ELR (cell line): ENCODE measurements at regions not wholly inside any gene's neighbourhood (a gene's known extent, or its start where the extent isn't known, plus 50 kb on each side); places are given as distances from the start of the nearest gene placed in this dataset.

Experiments
- DNase-seq: peaks from one replicate; pipeline ENCODE4 v3.0.0-alpha.2; 2015; ENCODE audit warnings: low read depth

DNA sequence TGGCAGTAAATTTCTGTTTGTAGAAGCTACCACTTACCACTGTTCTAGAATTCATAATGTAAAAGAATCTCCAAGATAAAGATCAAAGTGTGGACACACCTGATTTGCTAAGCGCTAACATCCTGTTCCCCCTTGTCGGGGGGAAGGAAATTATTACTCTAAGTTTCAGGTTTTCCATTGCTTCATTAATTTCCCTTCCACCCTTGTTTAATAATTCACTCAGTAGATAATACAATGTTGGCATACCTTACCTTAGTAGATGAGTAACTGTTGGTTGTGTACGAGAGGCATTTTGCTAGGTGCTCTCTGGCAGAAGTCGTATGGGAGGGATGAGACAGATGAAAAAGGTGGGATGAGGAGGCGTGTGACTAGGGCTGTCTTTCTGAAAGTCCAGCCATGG lies 641.2 kb upstream of the ARRDC4 start:
- no peak for DNase-seq

DNA sequence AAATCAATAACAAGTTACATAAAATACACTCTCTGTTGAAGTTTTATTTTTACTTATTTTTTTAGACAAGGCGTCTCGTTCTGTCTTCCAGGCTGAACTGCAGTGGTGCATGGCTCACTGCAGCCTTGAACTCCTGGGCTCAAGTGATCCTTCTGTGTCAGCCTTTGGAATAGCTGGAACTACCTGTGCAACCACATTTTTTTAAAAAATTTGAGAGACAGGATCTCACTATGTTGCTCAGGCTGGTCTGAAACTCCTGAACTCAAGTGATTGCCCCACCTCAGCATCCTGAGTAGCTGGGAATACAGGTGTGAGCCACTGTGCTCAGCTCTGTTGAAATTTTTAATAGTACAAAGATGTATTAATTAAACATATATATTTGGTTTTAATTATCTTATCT lies 614.3 kb upstream of the ARRDC4 start:
- DNase-seq = no peak

GRCh38 chr15:97350813-97351212 lies 609.7 kb upstream of the ARRDC4 start:
- DNase-seq = no peak

DNA sequence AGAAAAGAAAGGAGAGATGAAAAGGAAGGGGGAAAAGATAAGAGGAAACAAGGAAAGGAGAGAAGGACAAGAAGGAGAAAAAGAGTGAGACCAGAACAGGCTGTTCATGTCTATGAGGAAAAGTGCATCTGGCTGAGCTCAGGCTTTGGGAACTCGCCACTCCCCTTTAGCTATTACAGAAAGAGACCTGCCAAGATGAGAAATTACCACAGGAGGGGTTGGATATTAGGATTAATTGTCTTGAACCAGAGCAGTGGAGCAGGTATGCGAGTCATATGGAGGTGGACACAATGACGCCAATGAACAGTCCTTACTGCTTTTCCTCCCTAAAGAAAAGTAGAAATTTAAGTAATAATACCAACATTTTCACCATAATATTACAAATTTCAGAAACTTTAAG lies 577.0 kb upstream of the ARRDC4 start:
- DNase-seq = no peak

- peak; percentile 0 for DNase-seq
These were observed 573.6 kb upstream of the ARRDC4 start for GRCh38 chr15:97386940-97387339.

GRCh38 chr15:97401195-97401594 lies 559.3 kb upstream of the ARRDC4 start:
- no peak for DNase-seq

DNA sequence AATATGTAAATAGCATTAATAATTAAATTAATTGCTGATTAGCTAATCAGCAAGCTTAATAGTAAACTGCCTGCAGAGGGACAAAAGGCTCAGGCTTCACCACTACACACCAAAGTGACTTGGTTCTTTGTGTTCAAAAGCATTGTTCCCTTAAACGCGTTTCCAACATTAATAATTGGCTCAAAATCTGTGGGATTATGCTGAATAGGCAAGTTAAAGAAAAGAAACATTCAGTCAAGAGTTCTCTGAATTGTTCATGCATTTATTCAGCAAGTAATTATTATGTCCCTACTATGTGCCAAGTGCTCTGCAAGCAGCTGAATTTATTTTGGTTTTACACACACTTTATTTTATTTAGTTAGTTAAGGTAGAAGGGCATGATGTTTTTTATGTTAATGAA lies 558.5 kb upstream of the ARRDC4 start:
- DNase-seq = no peak

DNA sequence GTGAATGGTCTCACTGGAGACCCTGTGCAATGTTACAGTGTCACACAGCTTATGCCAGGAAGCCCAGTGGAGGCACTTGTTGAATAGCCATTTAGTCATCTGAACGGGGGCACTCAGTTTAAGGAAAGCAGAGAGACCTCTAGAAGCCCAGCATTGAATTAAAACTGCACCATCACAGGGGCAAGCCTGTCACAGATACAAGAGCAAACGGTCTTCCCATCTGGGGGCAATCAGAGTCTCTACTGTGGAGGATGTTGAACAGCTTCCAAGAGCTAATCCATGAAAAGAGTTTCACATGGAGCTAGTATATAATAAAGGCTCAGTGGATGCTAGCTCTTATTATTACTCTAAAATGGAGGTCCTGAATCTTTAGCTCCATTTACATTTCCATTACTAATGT lies 553.7 kb upstream of the ARRDC4 start:
- DNase-seq = no peak

DNA sequence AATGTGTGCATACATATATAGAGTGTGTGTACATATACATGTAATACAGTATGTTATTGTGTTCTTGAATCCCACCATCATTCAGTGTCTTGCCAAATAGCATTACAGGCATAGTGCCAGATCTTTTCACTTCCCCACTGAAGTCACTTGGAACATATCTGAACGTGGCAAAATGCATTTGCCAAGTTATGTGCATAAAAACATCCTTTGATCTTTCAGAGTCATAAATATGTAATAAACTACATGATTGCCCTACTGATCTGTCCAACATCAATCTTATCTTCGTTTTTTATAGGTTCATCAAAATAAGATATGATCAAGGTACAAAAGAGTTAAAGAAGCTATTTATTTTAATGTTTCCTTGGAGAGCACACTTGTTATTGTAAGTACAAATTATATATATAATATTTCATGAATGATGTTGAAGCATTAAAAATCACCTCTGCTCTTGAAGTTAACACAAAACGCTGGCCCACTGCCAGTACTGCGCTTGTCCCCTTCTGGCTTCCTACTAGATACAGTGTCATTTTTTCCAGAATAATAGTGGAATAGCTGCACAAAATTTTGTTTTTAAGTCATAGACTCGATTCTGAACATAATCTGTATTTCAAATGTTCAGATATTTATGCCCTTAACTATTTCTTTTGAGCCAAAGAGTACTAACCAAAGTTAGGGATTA lies 549.5 kb upstream of the ARRDC4 start:
- no peak for DNase-seq

DNA sequence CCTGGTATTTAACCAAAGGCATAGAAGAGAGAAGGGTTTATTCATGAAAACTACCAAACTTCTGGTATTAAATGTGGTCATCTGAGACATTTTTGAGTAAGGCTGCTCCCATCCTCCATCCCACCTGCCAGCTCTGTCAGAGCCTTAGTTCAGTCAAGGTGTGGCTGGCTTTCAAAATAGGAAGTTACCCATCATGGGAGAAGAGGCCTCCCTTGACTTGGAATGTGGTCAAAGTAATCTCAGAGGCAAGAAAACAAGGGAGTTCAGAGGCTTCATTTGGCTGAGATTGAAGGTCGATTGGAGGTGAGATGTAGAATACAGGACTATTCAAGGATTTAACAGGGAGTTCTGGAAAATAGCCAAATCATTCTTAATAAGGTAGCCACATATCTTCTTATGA lies 540.4 kb upstream of the ARRDC4 start:
- no peak for DNase-seq

DNA sequence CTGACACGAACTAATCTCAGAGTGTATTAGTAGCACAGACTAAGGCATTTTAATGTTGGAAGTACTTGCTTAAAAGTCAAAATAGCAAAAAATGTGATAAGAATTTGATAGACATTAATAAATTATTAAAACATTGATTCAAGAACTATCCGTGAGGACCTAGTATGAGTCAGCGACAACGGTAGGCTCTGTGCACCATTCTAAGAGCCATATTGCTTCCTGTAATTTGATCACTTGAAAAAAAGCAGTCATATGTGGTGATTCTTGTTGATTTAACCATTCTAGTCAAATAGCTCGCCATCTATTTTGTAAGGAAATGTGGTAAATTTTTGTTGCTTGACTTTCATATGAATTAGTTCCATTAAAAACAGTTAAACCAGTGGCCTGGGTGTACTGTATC lies 534.9 kb upstream of the ARRDC4 start:
- no peak for DNase-seq

DNA sequence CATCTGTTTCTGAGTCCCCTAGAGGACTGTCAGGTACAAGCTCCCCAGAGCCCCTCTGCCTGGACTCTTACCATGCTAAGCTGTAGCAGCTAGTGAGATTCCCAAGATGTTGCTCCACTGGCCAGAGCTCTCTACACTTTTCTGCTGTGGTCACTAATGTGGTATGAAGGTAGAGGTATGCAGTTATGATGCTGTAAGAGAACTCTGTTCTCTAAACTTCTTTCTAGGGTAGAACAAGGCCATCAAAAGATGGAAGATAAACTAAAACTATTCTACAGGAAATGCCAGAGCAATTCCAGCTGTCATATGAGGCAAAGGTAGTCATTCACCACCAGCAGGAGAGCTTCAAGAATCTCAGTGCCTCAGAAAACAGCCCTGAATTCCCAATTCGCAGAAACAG lies 517.4 kb upstream of the ARRDC4 start:
- no peak for DNase-seq

- DNase-seq = no peak
These were observed 514.4 kb upstream of the ARRDC4 start for GRCh38 chr15:97446138-97446537.

GRCh38 chr15:97456521-97457202 lies 503.8 kb upstream of the ARRDC4 start:
- no peak for DNase-seq

DNA sequence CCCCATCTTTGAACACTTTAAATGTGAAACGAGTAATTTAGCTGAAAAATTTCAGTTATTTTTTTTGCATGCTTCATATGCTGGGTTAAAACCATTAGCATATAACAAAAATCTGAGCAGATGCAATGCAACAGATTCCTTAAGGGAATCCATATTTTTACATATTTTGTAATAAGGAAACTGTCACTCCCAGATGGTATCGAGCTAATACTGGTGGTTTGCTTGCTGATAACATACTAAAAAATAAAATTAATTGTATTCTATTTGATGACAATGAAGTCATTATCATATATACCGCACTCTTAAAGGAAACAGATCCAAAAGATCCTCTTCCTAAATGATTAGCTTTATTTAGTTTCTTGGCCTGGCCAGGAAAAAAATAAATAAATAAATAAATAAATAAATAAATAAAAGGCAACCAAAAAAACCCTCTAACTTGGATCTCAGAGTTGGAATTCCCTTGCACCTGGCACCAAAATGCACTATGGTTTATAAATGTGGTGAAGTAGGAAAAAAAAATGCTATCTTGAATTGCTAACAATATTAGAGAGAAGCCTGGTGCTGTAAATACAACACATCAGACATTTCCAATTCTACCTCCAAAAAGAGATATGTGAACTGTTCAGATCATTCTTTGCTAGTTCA lies 503.2 kb upstream of the ARRDC4 start:
- no peak for DNase-seq

GRCh38 chr15:97459771-97460170 lies 500.7 kb upstream of the ARRDC4 start:
- no peak for DNase-seq

- DNase-seq = no peak
These were observed 499.3 kb upstream of the ARRDC4 start for GRCh38 chr15:97461226-97461625.

DNA sequence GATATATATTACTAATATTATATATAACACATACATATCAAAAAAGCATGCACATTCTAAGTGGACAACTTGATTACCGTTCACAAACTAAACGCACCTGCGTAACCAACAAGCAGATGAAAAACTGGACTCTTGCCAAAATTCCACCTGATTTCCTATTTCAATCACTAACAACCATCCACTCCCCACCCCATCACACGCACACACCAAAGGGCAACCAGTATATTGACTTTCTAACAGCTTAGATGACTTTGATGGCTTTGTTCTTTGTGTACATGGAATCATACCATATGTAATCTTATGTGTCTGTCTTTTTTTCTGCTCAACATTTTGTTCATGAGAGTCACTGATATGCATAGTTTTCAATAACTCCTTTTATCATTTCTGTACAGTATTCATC lies 496.8 kb upstream of the ARRDC4 start:
- DNase-seq = no peak

DNA sequence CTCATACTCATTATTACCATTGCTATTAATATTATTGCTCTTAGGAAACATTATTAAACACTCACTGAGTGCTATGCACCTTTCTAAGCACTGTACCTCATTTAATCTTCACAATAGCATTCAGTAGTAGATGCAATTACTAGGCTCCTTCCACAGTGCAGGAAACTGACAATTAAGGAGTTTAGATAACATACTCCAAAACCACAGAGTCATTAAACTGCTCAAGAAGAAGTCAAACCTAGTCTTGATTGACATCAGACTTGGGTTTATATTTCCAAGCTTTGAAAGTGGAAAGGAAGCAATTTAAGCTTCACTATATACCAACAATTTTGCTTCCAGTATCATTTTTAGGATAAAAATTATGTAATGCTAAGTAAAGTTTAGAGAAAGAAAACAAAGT lies 490.1 kb upstream of the ARRDC4 start:
- DNase-seq = no peak

DNA sequence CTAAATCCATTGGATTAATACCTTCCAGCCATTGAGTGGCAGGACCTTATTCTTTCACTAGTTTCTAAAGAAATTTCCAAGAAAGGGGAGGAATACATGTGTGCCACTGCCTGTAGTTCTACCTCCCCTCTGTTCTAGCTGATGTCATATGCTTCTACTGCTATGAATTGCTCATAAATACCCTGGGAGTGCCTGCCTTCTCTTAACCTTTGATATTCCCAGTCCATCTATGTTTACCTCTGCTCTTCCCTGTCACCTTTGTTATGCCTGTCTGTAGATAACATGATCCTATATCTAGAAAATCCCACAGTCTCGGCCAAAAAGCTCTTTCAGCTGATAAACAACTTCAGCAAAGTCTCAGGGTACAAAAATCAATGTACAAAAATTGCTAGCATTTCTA lies 486.9 kb upstream of the ARRDC4 start:
- no peak for DNase-seq

GRCh38 chr15:97479957-97480356 lies 480.5 kb upstream of the ARRDC4 start:
- DNase-seq = no peak

GRCh38 chr15:97482521-97482920 lies 478.0 kb upstream of the ARRDC4 start:
- no peak for DNase-seq

- DNase-seq = no peak
These were observed 477.3 kb upstream of the ARRDC4 start for GRCh38 chr15:97483232-97483631.

- no peak for DNase-seq
These were observed 470.1 kb upstream of the ARRDC4 start for GRCh38 chr15:97490429-97490828.
